MM.1S (cell line): ENCODE measurements at regions not wholly inside any gene's neighbourhood (a gene's known extent, or its start where the extent isn't known, plus 50 kb on each side); places are given as distances from the start of the nearest gene placed in this dataset.

ENCODE experiments used
- DNase-seq: peaks from one replicate; pipeline ENCODE4 v3.0.0-alpha.2; 2015
- H2AFZ ChIP-seq: fragments of 300-600 bp; sonication (generic); 2 replicates; pipeline ENCODE4 v1.6.0; 2016; ENCODE audit warnings: antibody characterized with exemption, low read length
- H3F3A ChIP-seq: fragments of 300-600 bp; sonication (generic); 2 replicates; pipeline ENCODE4 v1.6.1; 2016; ENCODE audit warnings: mild to moderate bottlenecking, antibody characterized with exemption, low read length, moderate library complexity, mixed read lengths; ENCODE audit not compliant: insufficient read depth
- H3K27ac ChIP-seq: fragments of 300-600 bp; sonication (generic); 2 replicates; pipeline ENCODE4 v1.5.1; 2016; ENCODE audit warnings: mild to moderate bottlenecking, low read length
- H3K27me3 ChIP-seq: fragments of 300-600 bp; sonication (generic); replicated peaks from 2 replicates; pipeline ENCODE4 v1.6.0; 2016; ENCODE audit warnings: low read length; ENCODE audit not compliant: insufficient read depth
- H3K36me3 ChIP-seq: fragments of 300-600 bp; sonication (generic); replicated peaks from 2 replicates; pipeline ENCODE4 v1.6.1; 2016; ENCODE audit warnings: mild to moderate bottlenecking, low read length, mixed read lengths; ENCODE audit not compliant: insufficient read depth
- H3K4me1 ChIP-seq: fragments of 300-600 bp; sonication (generic); 2 replicates; pipeline ENCODE4 v1.6.1; 2016; ENCODE audit warnings: low read length, mixed read lengths
- H3K4me2 ChIP-seq: fragments of 300-600 bp; sonication (generic); 2 replicates; pipeline ENCODE4 v1.6.0; 2016; ENCODE audit warnings: low read depth, low read length
- H3K4me3 ChIP-seq: fragments of 300-600 bp; sonication (generic); 2 replicates; pipeline ENCODE4 v1.5.1; 2016; ENCODE audit warnings: low read length, mixed read lengths
- H3K79me2 ChIP-seq: fragments of 300-600 bp; sonication (generic); 2 replicates; pipeline ENCODE4 v1.6.1; 2016; ENCODE audit warnings: mixed run types, low read length, mixed read lengths
- H3K9ac ChIP-seq: fragments of 300-600 bp; sonication (generic); 2 replicates; pipeline ENCODE4 v1.6.1; 2016; ENCODE audit warnings: low read length, mixed read lengths
- H3K9me2 ChIP-seq: fragments of 300-600 bp; sonication (generic); replicated peaks from 2 replicates; pipeline ENCODE4 v1.6.1; 2016; ENCODE audit warnings: mild to moderate bottlenecking, low read length, mixed read lengths; ENCODE audit not compliant: insufficient read depth
- H3K9me3 ChIP-seq: fragments of 300-600 bp; sonication (generic); replicated peaks from 2 replicates; pipeline ENCODE4 v1.6.1; 2016; ENCODE audit warnings: mild to moderate bottlenecking, low read length, mixed read lengths; ENCODE audit not compliant: insufficient read depth
- H4K20me1 ChIP-seq: fragments of 300-600 bp; sonication (generic); 2 replicates; pipeline ENCODE4 v1.6.1; 2016; ENCODE audit warnings: mild to moderate bottlenecking, low read length, moderate library complexity, mixed read lengths; ENCODE audit not compliant: insufficient read depth
- CTCF ChIP-seq: fragments of 300-600 bp; sonication (generic); IDR thresholded peaks from 2 replicates; pipeline ENCODE4 v1.5.1; 2016; ENCODE audit warnings: antibody characterized with exemption, low read length, mixed read lengths
- EZH2 ChIP-seq: fragments of 300-600 bp; sonication (generic); optimal IDR thresholded peaks from 2 replicates; pipeline ENCODE3; 2017; ENCODE audit warnings: low read depth, mild to moderate bottlenecking, antibody characterized with exemption, low read length, mixed read lengths
- EZH2phosphoT487 ChIP-seq: fragments of 300-600 bp; sonication (generic); IDR thresholded peaks from 2 replicates; pipeline ENCODE4 v1.6.1; 2018; ENCODE audit warnings: antibody characterized with exemption, low read length

GRCh38 chr2:35938838-35939237, 416.7 kb upstream of the CRIM1 start:
- DNase-seq, result no peak
- no peaks in the 10 kb centered on the region for H3K27me3 ChIP-seq
- no peaks in the 10 kb centered on the region for H4K20me1 ChIP-seq
- H3K4me3 ChIP-seq, result no peak overlapping the region
- H3F3A ChIP-seq, result no peaks in the 10 kb centered on the region
- no peaks in the 10 kb centered on the region for H3K9me3 ChIP-seq
- TF ChIP-seq EZH2phosphoT487, result no peak
- H3K4me1 ChIP-seq, result no peaks in the 10 kb centered on the region
- no peaks in the 10 kb centered on the region for H3K79me2 ChIP-seq
- H3K9me2 ChIP-seq, result no peaks in the 10 kb centered on the region
- no peak overlapping the region for H3K27ac ChIP-seq
- H2AFZ ChIP-seq, result no peak overlapping the region
- no peaks in the 10 kb centered on the region for H3K36me3 ChIP-seq
- H3K4me2 ChIP-seq, result no peak overlapping the region
- H3K9ac ChIP-seq, result no peak overlapping the region

DNA sequence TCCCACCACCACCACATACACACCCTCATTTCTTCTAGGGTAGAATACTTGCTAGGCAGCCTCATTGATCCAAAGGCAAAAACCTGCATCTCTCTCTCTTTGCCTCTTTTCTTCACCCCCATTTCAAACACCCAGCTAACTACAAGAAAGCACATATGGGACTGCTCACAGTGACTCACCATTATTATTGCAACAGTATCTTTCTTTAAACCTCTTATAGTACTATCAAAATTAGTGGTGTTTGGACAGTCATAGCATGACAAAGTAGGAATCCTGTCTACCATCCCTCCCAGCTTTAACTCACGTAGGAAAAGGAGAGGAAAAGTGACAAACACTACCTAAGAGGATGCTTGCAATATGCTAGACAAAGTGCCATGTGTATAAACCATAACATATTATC, 422.5 kb upstream of the CRIM1 start:
- Histone ChIP-seq H4K20me1 (no peaks in the 10 kb centered on the region), H3F3A (no peaks in the 10 kb centered on the region), H3K27me3 (no peaks in the 10 kb centered on the region), H3K4me2 (no peak overlapping the region), H3K27ac (no peak overlapping the region), H3K9me2 (no peaks in the 10 kb centered on the region), H2AFZ (no peak overlapping the region), H3K36me3 (no peaks in the 10 kb centered on the region), H3K9ac (no peak overlapping the region), H3K4me3 (no peak overlapping the region), H3K79me2 (no peaks in the 10 kb centered on the region), H3K4me1 (no peaks in the 10 kb centered on the region), H3K9me3 (no peaks in the 10 kb centered on the region)
- TF ChIP-seq EZH2, result no peak
- TF ChIP-seq EZH2phosphoT487, result no peak
- TF ChIP-seq CTCF, result no peak
- no peak for DNase-seq

DNA sequence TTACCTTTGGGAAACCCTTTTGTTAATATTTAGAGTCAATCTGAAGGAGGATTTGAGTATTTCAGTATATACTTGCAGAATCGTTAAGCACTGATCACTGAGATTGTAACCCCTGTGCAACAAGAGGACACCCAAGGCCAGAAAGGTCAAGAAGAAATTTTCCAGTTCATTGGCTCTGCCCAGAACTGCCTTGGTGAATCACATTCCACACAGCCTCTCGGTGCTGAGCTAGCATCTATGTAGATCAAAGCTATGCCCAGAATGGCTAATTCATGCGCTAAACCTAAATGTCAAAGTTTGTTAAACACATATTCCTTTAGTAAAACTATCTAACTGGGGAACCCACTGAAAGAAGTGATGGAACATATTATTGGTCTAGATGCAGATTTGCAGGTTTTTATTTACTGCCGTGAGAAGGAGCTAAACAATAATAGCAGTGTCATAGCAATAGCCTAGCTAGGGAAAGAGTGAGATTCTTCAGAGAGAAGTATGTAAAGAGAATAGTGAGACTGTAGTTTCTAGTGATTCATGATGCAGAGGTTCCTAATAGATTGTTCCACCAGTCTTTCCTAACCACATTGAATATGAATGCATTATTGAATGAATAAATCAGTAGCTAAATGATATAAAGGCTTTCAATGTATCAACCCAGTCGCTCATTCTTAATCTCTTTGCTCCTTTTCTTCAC, 423.2 kb upstream of the CRIM1 start:
- Histone ChIP-seq H3K9me2 (no peaks in the 10 kb centered on the region), H3K4me1 (no peaks in the 10 kb centered on the region)

More for the DNA sequence above, 423.2 kb upstream of the CRIM1 start:
- Histone ChIP-seq H3K4me2 (no peak overlapping the region), H3K27ac (no peak overlapping the region), H3K9me3 (no peaks in the 10 kb centered on the region), H3K79me2 (no peaks in the 10 kb centered on the region), H3F3A (no peaks in the 10 kb centered on the region), H4K20me1 (no peaks in the 10 kb centered on the region), H3K9ac (no peak overlapping the region), H3K27me3 (no peaks in the 10 kb centered on the region), H2AFZ (no peak overlapping the region), H3K4me3 (no peak overlapping the region), H3K36me3 (no peaks in the 10 kb centered on the region)
- TF ChIP-seq CTCF, result no peak
- no peak for TF ChIP-seq EZH2phosphoT487
- no peak for TF ChIP-seq EZH2
- DNase-seq, result no peak
